Hematopoietic multipotent progenitor cell treated with erythropoietin and hydrocortisone succinate and interleukin-3 and kit ligand, for 17 days (in vitro differentiated cells): ENCODE measurements at regions not wholly inside any gene's neighbourhood (a gene's known extent, or its start where the extent isn't known, plus 50 kb on each side); places are given as distances from the start of the nearest gene placed in this dataset.

ENCODE experiments used
- DNase-seq: peaks from one replicate; pipeline ENCODE4 v3.0.0-alpha.2; 2015; ENCODE audit warnings: low spot score

GRCh38 chr2:59440491-59440890, 1113.0 kb downstream of the BCL11A start:
- DNase-seq, result no peak

GRCh38 chr2:59435635-59436034, 1117.8 kb downstream of the BCL11A start:
- no peak for DNase-seq

- DNase-seq, result no peak
These were observed 1124.5 kb downstream of the BCL11A start for GRCh38 chr2:59428940-59429339.

- DNase-seq, result no peak
These were observed 1125.5 kb downstream of the BCL11A start for GRCh38 chr2:59427980-59428379.

- no peak for DNase-seq
These were observed 1128.2 kb downstream of the BCL11A start for GRCh38 chr2:59425247-59425646.

- DNase-seq, result no peak
These were observed 1139.5 kb downstream of the BCL11A start for GRCh38 chr2:59413751-59414570.

- no peak for DNase-seq
These were observed 1154.3 kb downstream of the BCL11A start for GRCh38 chr2:59399126-59399525.

GRCh38 chr2:59398081-59398480, 1155.4 kb downstream of the BCL11A start:
- DNase-seq, result no peak

GRCh38 chr2:59395119-59395518, 1154.0 kb upstream of the FANCL start:
- no peak for DNase-seq

- no peak for DNase-seq
These were observed 1150.8 kb upstream of the FANCL start for GRCh38 chr2:59391896-59392295.

GRCh38 chr2:59390581-59390980, 1149.5 kb upstream of the FANCL start:
- no peak for DNase-seq

- no peak for DNase-seq
These were observed 1148.1 kb upstream of the FANCL start for GRCh38 chr2:59389240-59389639.

- no peak for DNase-seq
These were observed 1144.8 kb upstream of the FANCL start for GRCh38 chr2:59385971-59386370.

GRCh38 chr2:59383473-59383872, 1142.3 kb upstream of the FANCL start:
- DNase-seq, result no peak

- DNase-seq, result no peak
These were observed 1137.0 kb upstream of the FANCL start for GRCh38 chr2:59378127-59378526.

- DNase-seq, result no peak
These were observed 1125.2 kb upstream of the FANCL start for GRCh38 chr2:59366288-59366687.

GRCh38 chr2:59354498-59354897, 1113.4 kb upstream of the FANCL start:
- no peak for DNase-seq

GRCh38 chr2:59353306-59353921, 1112.3 kb upstream of the FANCL start:
- no peak for DNase-seq

- DNase-seq, result no peak
These were observed 1101.0 kb upstream of the FANCL start for GRCh38 chr2:59342166-59342565.

GRCh38 chr2:59339837-59340207, 1098.7 kb upstream of the FANCL start:
- DNase-seq, result no peak

- no peak for DNase-seq
These were observed 1098.2 kb upstream of the FANCL start for GRCh38 chr2:59339121-59339836.

- no peak for DNase-seq
These were observed 1091.9 kb upstream of the FANCL start for GRCh38 chr2:59333007-59333406.
